GM18870 (cell line): ENCODE measurements at regions not wholly inside any gene's neighbourhood (a gene's known extent, or its start where the extent isn't known, plus 50 kb on each side); places are given as distances from the start of the nearest gene placed in this dataset.

Experiments
- ATAC-seq: cut with Tn5 transposase; IDR thresholded peaks from one replicate; pipeline ENCODE4 v1.9.1; 2021; ENCODE audit warnings: moderate library complexity; ENCODE audit not compliant: unreplicated experiment

DNA sequence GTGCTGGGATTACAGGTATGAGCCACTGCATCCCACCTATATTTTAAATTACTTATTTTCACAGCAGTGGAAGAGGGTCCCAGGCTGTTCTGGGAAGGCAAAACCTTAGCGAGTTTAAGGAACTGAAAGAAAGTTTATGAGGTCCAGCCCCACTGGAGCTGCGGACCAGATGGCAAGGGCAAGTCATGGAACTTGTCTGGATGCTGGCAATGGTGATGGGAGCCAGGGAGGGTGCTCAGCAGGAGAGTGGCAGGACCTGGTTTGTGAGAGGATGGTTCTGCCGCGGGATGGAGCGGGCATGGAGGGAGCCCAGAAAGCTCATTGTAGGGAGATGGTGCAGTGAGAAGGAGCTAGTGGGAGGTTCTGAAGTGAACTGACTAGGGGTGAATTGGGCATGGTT is 50.6 kb upstream of the SLC45A1 start:
- ATAC-seq = no peak

DNA sequence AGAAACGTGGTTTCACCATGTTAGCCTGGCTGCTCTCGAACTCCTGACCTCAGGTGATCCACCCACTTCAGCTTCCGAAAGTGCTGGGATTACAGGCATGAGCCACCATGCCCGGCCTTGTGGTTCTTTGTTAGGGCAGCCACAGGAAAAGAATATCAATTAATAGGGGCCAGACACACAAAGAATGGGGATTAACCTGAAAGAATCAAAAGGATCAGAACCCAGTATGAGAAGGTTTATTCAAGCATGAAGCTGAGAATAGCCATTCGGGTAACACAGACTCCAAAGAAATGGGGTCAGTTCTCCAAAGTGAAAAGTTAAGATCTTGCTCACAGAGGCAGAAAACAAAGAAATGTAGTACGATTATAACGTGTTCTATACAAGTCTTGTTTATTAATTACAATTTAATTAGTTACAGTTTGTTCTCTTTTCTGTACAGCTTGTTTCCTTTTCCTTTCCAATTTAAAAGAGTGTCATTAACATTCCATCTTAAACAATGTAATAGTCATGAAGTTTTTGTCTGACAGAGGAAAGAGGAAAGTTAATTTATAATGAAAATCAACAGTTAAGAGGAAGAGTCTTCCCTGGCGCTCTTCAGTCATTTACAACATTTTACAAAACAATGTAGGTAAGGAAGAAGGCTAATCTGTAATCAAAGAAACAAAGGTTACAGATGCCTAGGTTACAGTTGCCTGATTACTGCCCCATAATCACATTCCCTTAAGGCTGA is 51.3 kb upstream of the SLC45A1 start:
- ATAC-seq = no peak

DNA sequence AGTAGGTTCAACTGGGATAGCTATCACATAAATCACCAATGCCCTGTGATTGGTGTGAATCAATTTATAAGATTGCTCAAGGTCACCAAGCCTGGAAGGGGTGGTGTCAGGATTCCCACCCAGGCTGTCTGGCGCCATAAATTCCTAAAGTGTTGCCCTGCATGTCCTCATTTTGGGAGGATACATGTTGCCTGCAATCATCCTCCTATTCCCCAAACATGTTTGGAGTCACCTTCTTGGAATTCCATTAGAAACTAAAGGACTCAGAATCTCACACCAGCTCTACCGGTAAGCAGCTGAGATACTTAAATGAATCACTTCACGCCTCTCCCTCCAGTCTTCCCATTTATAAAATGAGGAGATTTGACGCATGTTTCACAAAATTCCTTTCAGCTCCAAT is 54.1 kb upstream of the SLC45A1 start:
- no peak for ATAC-seq

DNA sequence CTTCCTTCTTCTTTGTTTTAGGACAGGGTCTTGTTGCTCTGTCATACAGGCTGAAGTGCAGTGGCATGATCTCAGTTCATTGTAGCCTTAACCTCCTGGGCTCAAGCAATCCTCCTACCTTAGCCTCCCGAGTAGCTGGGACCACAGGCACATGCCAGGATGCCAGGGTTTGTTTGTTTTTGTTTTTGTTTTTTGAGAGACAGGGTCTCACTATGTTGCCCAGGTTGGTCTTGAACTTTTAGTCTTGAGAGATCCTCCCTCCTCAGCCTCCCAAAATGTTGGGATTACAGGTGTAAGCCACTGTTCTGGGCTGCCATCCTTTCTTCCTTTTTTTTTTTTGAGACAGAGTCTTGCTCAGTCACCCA is 56.5 kb upstream of the SLC45A1 start:
- no peak for ATAC-seq

DNA sequence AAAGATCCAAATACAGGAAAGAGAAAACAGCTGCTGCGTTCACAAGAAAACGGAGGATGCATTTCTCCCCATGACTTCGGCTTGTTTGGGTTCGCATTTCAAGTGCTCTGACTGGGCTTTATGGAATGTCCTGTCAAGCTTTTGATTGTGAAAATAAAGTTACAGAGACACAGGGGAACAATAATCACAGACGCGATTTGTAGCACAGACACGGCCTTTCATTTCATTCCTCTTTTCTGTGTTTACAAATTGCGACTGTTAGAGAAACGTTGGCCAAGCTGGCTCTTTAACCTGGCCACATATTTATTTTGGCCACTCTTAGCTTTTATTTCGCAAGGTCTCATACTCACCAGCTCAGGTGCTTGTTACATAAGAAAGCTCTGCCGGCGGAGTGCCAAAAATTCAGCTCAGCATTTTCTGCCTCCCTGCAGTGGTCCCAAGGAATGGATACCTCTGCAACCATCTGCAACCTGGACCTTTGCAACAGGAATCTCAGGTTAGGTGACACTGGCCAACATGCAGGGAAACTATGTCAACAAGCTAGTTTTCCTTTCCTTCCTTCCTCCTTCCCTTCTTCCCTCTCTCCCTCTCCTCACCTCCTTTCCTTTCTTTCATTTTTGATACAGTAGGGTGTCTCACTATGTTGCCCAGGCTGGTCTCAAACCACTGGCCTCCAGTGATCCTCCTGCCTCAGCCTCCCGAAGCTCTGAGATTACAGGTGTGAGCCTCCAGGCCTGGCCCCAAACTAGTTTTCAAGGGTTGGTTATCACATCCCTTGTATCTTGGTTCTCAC is 58.2 kb upstream of the SLC45A1 start:
- no peak for ATAC-seq

DNA sequence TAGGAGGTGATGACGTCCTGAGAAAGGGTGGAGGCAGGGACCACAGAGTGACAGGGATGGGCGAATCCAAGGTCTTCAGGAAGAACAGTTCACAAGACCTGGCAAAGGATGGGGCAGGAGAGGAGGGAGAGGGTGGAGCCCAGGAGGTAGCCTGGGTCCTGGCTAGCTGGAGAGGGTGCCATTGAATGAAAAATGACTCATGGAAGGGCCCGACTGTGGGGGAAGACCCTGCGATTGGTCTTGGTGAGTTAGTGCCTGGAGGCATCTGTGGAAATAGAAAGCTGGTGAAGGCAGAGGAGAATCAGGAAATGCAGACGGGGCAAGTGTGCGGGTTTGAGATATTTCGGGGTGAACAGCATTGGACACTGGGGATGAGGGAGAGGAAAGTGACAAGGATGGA is 60.3 kb upstream of the SLC45A1 start:
- no peak for ATAC-seq

DNA sequence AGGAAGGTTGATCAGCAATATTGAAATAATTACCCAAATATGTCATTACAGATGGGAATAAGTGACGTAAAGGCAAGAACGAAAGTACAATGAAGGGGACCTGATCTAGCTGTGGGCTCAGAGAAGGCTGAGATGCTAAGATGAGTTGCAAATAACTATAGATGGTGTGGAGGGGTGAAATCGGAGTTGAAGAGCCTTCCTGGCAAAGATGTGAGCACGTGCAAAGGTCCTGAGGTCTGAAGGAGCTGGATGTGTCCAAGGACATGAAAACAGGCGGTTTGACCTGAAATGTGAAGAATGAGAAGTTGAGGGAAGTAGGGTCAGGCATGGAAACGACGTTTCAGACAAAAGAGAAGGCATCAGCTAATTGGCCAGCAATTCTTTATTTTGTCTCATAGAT is 61.6 kb upstream of the SLC45A1 start:
- no peak for ATAC-seq

DNA sequence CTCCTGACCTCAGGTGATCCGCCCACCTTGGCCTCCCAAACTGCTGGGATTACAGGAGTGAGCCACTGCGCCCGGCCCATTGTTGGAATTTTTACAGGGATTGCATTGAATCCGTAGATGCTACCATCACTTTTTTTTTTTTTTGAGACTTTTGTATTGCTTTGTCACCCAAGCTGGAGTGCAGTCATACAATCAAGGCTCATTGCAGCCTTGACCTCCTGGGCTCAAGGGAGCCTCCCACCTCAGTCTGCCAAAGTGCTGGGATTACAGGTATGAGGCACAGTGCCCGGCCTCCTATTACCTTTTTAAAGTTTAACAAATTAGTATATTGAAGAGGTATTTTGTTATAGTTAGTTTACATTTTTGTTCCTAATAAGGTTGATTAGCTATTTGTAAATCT is 62.2 kb upstream of the SLC45A1 start:
- no peak for ATAC-seq

DNA sequence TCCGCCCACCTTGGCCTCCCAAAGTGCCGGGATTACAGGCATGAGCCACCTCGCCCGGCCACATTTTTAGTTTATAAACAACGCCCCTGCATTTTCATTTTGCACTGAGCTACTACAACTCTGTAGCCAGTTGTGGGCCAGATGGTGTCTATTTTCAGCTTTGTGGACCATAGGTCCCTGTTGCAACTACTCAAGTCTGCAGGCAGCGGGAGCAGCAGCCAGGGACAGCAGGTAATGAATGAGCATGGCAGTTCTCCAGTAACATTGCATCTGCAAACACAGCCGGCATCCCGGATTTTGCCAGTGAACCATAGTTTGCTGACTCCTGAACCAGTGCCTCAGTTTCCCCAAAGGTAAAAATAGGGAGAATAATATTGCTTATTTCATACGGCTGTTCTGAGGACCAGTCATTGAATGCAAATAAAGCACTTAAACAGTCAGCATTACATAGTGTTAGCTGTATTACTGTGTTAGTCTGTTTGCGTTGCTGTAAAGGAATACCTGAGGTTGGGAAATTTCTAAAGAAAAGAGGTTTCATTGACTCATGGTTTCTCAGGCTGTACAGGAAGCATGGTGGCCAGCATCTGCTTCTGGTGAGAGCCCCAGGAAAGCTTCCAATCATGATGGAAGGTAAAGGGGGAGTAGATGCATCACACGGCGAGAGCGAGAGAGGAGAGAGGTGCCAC is 65.5 kb upstream of the SLC45A1 start:
- no peak for ATAC-seq

DNA sequence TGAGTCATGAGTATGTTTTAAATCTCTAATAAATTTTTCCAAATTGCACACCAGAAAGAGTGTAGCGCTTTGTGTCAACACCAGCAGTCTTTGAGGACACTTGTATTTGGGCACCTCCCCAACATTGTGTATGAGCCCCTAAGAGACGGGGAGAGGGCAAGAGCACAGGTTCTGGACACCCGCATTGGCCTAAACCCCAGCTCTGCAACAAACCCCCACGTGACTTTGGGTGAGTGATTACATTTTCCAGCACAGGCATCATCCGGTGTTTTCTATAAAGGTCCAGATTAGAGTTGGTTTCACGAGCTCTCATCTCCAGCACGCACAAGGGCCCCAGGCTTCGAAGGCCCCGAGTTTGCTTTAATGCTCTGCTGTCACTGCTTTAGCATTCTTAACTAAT is 66.3 kb upstream of the SLC45A1 start:
- ATAC-seq = no peak

DNA sequence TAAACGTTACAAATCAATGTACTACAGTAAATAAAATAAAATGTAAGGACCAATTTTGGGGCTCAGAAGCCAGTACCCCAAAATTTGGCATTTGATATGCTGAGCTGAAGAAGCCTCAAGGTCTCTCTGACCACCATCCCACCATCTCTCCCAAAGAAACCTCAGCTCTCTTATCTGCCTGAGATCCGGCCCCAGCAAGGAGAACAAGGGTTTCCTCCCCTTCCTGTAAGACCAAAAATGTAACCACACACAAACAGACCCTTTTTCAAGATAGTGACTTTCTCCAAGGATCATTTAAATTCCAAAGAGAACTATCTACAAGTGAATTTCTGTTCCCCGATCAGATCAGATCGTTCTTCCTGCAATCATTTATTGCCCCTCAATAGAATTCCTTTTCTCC is 68.1 kb upstream of the SLC45A1 start:
- ATAC-seq = no peak

DNA sequence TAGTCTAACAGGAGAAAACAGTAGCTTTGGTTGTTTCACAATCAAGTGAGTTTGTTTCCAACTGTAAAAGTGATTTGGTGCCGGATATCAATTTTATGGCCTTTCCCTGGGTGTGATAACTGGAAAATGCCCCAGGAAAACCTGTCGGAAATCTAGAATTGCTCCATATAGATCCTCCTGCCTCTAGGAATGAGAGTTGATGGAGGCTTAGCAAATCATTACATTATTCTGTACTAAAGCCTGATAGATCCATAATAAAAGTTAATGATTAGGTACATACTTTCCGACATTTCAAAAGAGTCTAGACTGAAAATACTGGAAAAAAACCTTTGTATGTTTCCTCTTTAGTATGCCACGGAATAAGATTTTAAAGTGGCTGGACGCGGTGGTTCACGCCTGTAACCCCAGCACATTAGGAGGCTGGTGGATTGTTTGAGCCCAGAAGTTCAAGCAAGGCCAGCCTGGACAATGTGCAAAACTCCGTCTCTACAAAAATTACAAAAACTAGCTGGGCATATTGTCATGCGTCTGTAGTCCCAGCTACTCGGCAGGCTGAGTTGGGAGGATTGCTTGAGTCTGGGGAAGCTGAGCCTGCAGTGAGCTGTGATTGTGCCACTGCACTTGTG is 70.0 kb upstream of the SLC45A1 start:
- ATAC-seq = no peak

DNA sequence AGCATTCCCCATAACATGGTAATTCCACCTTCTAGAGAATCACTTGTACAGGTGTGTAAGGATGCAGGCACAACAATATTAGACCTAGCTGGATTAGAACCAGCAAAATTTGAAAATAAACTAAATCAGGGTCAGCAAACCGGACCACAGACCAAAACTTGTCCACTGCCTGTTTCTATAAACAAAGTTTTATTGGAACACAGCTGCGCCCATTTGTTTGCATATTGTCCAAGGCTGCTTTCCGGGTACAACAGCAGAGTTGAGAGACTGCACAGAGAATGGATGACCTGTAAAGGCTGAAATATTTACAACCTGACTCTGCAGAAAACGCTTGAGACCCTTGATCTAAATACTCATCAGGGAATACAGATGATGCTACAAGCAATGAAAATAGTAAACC is 73.6 kb upstream of the SLC45A1 start:
- no peak for ATAC-seq

DNA sequence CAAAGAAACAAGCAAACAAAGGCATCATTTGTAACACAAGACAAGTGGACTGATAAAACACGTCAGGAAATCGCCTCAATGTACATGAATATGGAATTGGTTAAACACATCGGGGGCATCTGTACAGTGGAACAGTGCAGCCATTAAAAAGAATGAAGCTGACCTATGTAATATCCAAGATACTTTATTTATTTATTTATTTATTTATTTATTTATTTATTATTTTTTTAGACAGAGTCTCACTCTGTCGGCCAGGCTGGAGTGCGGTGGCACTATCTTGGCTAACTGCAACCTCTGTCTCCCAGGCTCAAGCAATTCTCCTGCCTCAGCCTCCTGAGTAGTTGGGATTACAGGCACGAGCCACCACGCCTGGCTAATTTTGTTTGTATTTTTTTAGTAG is 75.4 kb upstream of the SLC45A1 start:
- no peak for ATAC-seq

DNA sequence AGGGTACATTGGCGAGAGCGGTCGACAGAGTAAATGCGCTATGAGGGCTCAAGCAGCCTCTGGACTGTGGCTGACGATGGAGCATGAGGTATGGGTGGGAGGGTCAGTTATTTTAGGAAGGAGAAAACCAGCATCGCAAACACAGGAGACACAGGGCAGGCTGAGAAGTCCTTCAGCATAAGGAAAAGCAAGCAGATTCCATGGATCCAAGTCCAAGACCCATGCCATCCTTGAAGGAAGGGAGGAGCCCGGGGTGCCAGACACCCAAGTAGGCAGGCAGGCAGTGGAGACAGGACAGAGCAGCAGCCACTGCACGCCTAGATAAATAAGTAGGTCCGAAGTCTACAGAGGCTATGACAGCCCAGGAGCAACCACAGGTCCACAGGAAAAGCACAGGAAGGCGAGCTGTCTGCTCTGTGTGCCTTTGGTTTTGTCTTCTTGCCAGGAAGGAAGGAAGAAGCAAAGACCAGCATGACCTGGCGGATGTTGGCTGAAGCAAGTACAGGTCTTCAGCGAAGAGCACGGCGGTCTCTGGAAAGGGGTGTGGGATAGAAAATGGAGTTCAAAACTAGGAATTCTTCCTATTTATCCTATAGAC is 76.4 kb upstream of the SLC45A1 start:
- ATAC-seq = no peak

DNA sequence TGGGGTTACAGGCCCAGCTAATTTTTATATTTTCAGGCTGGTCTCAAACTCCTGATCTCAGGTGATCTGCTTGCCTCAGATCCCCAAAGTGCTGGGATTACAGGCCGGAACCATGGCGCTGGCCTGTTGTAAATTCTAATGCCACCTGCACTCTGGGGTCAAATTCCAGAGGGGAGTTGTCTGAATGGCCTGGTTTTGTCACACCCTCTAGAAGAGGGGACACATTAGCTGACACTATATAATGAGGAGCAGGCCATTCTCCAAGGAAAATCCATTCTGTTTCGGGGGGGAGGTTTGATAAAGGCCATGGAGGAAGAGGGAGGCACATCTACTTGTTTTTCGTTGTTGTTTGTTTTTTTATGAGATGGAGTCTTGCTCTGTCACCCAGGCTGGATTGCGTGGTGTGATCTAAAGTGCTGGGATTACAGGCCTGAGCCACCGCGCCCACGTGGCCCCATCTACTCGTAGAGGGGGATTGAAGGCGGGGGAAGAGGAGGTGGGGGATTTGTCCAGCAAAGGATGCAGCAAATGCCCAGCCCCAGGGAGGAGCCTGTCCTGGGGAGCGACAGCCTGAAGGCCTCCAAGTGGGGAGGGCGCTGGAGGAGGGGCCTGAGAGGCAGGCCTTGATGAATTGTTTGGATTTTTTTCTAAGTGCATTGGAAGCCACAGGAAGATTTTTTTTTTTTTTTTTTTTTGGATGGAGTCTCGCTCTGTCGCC is 78.4 kb upstream of the SLC45A1 start:
- ATAC-seq = no peak

DNA sequence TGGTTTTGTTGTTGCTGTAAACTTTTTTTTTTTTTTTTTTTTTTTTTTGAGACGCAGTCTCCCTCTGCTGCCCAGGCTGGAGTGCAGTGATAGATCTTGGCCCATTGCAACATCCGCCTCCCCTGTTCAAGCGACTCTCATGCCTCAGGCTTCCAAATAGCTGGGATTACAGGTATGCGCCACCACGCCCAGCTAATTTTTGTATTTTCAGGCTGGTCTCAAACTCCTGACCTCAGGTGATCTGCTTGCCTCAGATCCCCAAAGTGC is 78.9 kb upstream of the SLC45A1 start:
- no peak for ATAC-seq

DNA sequence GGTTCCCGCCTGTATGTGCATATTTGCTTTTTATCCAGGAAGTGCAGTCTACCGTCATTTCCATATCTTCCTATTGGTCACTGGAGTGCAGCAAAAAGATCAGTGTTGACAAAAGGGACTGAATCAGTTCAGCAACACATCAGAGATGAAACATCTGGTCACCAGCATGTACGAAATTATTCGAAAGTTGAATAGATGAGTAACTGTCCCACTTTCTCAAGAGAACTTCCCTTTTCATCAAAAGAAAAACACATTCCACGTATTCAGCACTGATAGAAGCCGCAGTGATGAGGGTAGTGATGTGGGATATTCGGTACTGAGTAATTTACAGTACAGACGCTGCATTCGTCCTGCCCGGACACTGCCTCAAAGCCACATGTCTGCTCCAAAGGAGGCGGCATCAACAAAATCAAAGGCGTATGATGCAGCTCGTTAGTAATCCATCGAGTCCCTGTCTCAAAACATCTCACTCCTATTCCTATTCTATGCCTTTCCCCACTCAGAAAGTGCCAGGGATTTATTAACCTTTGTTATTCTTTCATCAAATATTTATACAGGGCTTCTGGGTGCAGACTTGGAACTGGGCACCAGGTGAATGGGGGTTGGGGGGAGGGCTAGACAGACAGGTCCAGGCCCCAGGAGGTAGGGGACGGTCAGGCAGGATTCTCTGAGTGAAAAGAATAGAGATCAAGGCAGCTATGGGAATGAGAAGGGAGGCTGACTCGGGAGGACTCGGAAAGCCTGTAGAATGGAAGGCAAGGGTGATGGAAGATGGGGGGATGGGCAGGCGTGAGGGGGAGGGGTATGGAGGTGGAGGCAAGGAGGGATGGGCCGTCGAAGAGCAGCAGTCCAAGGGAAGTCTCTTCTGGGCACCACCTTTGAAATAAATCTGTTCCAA is 79.5 kb upstream of the SLC45A1 start:
- no peak for ATAC-seq

DNA sequence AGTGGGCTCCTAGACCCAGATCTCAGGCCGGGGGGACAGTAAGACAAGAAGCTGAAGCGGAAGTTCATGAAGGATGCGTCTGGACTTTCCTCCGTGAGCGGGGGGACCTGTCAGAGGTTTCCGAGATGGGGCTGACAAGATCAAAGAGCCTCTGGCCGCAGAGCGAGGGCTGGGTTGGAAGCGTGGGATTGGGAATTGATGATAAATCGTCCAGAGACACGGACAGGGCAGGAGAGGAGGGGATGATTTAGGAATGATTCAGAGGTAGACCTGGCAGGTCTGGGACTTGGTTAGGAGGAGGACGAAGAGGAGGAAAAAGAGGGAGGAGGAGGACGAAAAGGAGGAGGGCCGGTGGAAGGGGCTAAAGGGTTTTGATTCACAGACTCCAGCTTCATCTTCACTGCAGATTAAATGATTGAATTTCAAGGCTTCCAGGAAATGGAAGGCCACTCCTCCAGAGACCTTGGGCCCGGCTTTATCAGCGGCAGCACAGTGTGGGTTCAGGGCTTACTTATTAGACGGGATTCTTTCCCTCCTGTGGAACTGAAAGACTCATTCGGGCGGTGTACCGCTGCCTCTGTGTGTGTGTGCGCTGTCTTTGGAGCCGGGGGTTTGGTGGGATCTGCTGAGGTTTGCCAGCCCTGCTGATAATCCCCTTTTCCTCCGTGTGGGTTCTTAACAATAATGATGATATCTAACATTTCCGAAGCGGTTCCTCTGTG is 85.7 kb upstream of the SLC45A1 start:
- ATAC-seq = no peak
